Hypothalamus (tissue), 51 donors: ENCODE measurements at regions not wholly inside any gene's neighbourhood (a gene's known extent, or its start where the extent isn't known, plus 50 kb on each side); places are given as distances from the start of the nearest gene placed in this dataset.

Source experiments
- DNase-seq, 51 donors: peaks; one replicate each; lab custom pipeline; 2025; lab: John Stamatoyannopoulos, UW

GRCh38 chr15:93608643-93609148 lies 519.7 kb upstream of the RGMA start:
- DNase-seq: no peak

GRCh38 chr15:93603550-93603949 lies 514.5 kb upstream of the RGMA start:
- no peak for DNase-seq

- DNase-seq: no peak
These were observed 498.1 kb upstream of the RGMA start for GRCh38 chr15:93587059-93587521.

GRCh38 chr15:93585012-93585411 lies 496.0 kb upstream of the RGMA start:
- DNase-seq: no peak

- no peak for DNase-seq
These were observed 495.0 kb upstream of the RGMA start for GRCh38 chr15:93583968-93584367.

- no peak for DNase-seq
These were observed 494.5 kb upstream of the RGMA start for GRCh38 chr15:93583552-93583951.

- no peak for DNase-seq
These were observed 481.5 kb upstream of the RGMA start for GRCh38 chr15:93570527-93570926.

GRCh38 chr15:93566762-93567161 lies 477.8 kb upstream of the RGMA start:
- no peak for DNase-seq

- no peak for DNase-seq
These were observed 476.2 kb upstream of the RGMA start for GRCh38 chr15:93565201-93565600.

- DNase-seq: no peak
These were observed 474.2 kb upstream of the RGMA start for GRCh38 chr15:93563218-93563617.

- no peak for DNase-seq
These were observed 473.5 kb upstream of the RGMA start for GRCh38 chr15:93562395-93563123.

GRCh38 chr15:93557696-93558095 lies 468.7 kb upstream of the RGMA start:
- DNase-seq: no peak

GRCh38 chr15:93553167-93553935 lies 464.3 kb upstream of the RGMA start:
- DNase-seq: no peak

GRCh38 chr15:93543093-93543492 lies 454.1 kb upstream of the RGMA start:
- DNase-seq: no peak

GRCh38 chr15:93527374-93528050 lies 438.5 kb upstream of the RGMA start:
- no peak for DNase-seq

- DNase-seq: no peak
These were observed 435.4 kb upstream of the RGMA start for GRCh38 chr15:93524432-93524831.

GRCh38 chr15:93523481-93523880 lies 434.5 kb upstream of the RGMA start:
- no peak for DNase-seq

GRCh38 chr15:93520206-93520605 lies 431.2 kb upstream of the RGMA start:
- DNase-seq: no peak

- no peak for DNase-seq
These were observed 430.6 kb upstream of the RGMA start for GRCh38 chr15:93519599-93519998.

- no peak for DNase-seq
These were observed 428.2 kb upstream of the RGMA start for GRCh38 chr15:93517176-93517575.
